B cell (primary cell): ENCODE measurements at regions not wholly inside any gene's neighbourhood (a gene's known extent, or its start where the extent isn't known, plus 50 kb on each side); places are given as distances from the start of the nearest gene placed in this dataset.

Experiments used
- EZH2 ChIP-seq: IDR thresholded peaks from 2 replicates; pipeline ENCODE4 v1.6.1; 2012; ENCODE audit warnings: borderline replicate concordance, low read depth, mild to moderate bottlenecking, moderate library complexity, low read length; ENCODE audit not compliant: insufficient read depth, poor library complexity, severe bottlenecking
- TF ChIP-seq, protein P1 (sequence below): fragments of 200-600 bp; IDR thresholded peaks from one replicate; pipeline ENCODE4 v1.8.0; 2022; ENCODE audit warnings: antibody characterized with exemption, mild to moderate bottlenecking

GRCh38 chr6:23081701-23082100 is 512.3 kb downstream of the HDGFL1 start:
- TF ChIP-seq, protein P1, sequence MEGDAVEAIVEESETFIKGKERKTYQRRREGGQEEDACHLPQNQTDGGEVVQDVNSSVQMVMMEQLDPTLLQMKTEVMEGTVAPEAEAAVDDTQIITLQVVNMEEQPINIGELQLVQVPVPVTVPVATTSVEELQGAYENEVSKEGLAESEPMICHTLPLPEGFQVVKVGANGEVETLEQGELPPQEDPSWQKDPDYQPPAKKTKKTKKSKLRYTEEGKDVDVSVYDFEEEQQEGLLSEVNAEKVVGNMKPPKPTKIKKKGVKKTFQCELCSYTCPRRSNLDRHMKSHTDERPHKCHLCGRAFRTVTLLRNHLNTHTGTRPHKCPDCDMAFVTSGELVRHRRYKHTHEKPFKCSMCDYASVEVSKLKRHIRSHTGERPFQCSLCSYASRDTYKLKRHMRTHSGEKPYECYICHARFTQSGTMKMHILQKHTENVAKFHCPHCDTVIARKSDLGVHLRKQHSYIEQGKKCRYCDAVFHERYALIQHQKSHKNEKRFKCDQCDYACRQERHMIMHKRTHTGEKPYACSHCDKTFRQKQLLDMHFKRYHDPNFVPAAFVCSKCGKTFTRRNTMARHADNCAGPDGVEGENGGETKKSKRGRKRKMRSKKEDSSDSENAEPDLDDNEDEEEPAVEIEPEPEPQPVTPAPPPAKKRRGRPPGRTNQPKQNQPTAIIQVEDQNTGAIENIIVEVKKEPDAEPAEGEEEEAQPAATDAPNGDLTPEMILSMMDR: no peak
- TF ChIP-seq EZH2: no peak
